ENCODE measurements at regions not wholly inside any gene's neighbourhood (a gene's known extent, or its start where the extent isn't known, plus 50 kb on each side); places are given as distances from the start of the nearest gene placed in this dataset.

DNA sequence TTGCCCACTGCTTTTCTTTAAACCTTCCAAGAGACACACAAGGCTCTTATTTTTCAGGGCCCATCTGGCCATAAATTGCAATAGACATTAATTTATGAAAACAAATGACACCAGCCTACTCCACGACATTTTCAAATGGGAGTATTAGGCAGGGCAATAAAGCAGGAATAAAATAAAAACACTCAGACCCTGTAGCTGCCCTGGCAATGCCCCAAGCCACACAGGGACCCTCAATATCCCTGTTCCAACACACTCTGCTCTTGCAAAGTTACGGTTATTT lies 550.8 kb upstream of the TNP1 start:
- DNase-seq (ENCODE audit: low read depth), result no peak

DNA sequence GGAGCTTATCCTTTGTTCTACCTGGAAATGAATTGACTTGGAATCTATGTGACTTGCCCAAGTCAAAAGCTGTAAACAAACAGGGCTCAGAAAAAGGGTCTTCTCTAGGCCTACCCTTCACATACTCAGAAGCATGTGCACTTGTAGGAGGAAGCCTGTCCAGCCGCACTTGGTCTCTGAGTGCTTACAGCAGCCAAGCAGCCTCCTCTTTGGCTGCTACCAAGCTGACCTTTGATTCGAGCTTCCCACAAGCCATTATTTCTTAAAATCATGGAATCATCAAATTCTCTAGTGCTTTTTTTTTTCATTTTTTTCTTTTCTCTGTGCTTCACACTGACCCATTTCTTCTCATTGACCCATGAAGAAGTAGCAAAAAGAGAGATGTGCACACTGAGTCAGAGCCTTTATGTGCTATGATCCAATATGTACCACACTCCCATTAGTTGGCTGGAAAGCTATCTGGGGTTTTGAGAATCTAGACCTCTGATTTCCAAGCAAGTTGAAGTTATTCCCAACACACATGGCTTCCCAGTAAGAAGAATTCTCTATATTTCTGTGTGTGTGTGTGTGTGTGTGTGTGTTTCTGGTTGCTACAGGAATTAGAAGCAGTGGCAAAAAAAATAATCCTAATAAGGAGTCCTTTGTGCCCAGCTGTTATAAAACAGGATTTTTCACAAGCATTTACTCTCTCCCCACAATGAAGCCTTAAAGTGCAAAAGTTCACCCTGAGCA lies 550.3 kb upstream of the TNP1 start:
- DNase-seq (ENCODE audit: low read depth), result no peak

DNA sequence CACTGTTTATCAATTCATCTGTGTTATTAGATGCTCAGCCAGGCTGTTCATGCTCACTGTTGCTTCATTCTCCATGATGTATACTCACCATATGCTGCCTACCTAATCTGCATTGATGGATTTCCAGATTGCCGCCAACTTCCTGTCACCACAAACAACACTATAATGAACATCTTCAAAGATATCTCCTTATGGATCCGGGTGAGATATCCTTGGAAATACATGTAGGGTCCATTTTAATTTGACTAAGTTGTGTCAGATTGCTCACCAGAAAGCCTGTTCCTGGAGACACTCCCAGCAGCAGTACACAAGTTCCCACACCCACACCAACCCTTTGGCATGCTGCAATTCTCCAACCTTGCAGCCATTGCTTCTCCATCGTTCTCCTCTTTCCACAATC lies 547.5 kb upstream of the TNP1 start:
- DNase-seq (ENCODE audit: low read depth), result no peak

DNA sequence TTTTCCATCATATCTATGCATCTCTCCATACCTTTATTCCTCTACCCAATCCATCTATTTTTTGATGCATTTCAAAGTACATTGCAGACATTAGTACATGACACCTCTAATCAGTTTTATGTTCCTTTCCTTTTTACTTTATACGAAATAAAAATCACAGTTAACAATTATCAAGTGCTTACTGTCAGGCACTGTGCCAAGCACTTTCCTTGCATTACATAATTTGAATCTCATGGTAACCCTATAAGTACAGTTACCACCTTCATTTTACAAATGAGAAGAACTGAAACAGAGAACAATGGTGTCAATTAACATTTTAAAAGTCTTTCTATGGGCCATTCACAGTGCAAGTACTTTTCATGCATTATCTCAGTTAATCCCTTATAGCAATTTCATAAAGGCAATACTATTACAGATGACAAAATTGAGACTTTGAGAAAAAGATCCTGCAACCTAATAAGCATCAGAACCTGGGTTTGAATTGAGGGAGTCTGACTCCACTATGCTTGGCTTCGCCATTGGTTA lies 544.4 kb upstream of the TNP1 start:
- no peak for DNase-seq (ENCODE audit: low read depth)

DNA sequence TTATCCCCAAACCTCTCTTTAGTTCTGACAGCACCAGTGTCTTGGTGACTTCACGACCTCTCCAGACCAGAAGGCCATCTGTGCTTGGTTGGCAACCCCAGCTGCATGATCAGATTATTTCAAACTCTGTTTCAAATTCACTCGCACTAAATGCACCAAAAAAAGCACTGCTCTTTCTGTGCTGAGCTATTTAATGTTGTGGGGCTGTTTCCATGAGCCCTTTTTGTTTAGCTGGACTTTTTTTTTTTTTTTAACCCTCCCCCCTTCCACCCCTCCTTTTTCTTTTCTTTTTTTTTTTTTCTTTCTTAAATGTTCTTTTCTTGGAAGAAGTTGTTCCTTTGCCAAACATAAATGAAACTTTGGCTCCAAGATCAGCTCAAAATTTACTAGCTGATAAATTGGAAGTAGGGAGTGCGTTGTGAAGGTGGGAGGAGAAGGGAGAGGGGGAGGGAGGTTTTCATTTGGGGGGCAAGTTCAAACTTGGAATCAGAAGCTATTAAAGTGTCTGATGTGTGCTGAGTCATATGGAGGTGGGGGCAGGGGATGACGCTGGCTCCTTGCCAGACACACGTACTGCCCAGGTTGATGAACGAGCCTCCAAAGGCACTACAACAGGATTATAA lies 543.0 kb upstream of the TNP1 start:
- no peak for DNase-seq (ENCODE audit: low read depth)

DNA sequence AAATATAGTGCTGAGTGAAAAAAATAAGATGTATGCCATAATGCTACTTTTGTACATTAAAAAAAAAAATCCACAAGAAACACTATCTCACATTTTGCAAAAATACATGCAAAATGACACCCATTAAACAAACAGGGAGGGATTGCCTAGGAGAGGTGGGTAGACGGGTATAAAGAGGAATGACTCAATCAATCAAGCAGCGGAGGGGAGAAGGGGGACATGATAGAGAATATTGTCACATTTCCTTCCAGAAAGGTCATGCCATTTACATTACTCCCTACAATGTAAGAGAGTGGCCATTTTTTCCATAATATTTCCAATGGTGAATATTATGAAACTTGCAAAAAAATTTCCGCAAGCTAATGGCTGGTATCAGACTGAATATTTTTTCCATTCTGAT lies 542.3 kb upstream of the TNP1 start:
- DNase-seq (ENCODE audit: low read depth), result no peak

DNA sequence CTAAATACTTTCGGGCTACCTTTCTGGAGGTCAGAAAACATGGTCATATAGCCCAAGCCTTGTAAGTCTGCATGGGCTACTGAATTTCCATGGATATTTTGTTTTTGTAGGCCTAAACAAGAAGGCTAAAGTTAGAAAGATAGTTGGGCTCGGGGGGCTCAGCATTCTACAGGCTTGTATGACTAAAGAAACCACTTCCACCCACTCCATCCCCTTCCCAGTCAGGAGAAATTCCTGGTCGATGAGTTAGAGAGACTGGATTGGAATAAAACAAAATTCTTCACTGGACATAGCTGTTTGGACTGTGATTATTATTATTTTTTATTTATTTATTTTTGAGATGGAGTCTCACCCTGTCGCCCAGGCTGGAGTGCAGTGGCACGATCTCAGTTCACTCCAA lies 539.4 kb upstream of the TNP1 start:
- no peak for DNase-seq (ENCODE audit: low read depth)

DNA sequence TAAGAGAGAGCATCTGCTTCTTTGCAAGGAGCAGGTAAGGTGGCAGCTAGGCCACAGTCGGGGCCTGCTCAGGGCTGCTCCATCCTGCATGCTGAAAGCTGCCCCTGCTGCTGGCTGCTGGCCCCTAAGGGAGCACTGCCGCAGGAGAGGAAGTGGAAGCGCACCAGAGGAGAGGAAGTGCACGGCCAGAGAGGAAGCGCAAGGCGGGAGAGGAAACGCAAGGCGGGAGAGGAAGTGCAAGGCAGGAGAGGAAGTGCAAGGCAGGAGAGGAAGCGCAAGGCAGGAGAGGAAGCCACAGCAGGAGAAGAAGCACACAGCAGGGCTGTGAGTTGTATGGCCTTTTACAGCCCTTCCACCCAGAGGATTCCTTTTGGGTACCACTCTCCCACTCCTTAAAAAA lies 539.0 kb upstream of the TNP1 start:
- DNase-seq (ENCODE audit: low read depth), result no peak

DNA sequence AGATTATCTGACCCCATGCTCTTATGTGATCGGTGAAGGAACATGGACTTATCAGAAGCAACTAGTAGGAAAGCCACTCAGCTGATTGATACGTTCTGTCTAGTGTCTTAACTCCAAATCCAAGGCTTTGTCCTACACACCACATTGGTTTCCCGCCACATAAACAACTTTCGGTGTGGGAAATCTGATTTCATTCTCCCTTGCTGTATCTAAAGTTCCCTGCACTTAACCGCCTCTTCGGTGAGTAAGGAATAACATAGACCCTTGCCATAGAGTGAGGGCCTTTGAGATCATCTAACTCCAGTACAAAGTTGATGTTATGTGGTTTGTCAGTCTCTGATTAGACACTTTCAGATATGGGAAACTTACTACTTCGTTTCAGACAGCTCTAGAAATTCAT lies 538.2 kb upstream of the TNP1 start:
- DNase-seq (ENCODE audit: low read depth), result no peak

DNA sequence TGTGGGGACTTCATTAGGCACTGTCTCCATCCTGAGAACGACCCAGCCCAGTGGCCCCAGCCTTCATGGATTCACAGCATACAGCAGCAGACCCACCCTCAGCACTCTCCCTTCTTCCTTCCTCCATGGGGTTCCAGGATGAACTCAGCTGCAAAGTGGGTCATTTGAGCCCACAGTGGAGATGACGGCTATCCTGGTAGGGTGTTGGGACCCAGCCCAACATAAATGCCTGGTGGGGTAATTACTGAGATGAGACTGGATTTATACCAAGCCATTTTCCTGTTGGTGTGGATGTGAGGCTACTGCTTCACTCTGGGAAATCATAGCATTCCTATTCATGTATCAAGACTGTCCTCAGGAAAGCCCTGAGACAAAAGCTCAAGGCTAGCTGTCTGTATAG lies 536.7 kb upstream of the TNP1 start:
- DNase-seq (ENCODE audit: low read depth), result no peak

DNA sequence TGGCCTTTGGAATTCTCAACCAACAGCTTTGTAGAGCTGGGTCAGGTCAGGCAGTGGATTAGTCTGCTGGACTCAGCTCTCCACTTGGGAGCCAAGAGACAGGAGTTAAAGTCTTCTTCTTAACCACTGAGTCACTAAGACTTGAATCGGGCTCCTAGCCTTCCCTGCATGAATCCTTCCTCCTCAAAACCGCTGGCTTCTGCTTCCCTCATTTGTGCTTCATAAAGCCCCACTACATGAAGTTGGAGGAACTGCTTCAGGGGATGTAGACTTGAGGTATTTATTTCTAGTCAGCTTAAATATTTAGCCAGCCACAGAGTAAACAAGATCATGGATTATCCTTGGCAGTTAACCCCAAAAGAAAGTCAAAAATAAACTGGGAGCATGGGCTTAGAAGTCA lies 536.3 kb upstream of the TNP1 start:
- no peak for DNase-seq (ENCODE audit: low read depth)

DNA sequence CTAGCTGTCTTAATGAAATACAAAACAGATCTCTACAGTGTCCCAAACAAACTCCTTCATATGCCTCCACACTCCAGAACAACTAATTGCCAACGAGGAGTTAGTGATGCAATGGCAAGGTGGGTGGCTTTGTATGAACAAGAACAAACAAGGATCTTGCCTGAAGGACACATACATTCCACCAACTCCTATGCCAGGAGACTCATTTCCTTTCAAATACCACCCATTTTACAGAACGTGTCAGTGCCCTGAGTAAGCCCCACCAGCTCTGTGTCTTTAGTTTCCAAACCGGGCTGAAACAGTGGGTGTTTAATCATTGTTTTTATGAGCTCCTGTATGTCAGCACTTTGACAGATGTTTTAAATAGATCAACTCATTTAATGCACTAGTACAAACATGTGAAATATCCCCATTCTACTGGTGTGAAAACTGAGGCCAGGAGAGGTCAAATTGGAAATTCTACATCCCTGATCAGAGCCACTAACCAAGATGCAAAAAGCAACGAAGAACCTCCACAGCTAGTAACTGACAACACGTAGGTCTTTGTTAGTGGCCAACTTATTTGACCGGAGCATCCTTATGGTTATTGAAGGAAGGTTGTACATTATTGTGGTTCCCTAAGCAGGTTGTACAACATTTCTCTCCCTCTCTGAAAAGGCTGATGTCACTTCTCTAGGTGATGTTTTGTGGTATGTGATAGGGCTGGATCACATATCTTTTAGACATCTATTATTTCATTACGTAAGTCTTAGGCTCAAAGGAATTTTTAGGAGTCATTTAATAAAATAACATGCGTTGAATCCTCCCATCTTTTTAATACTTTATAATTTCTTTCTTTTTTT lies 534.9 kb upstream of the TNP1 start:
- no peak for DNase-seq (ENCODE audit: low read depth)

DNA sequence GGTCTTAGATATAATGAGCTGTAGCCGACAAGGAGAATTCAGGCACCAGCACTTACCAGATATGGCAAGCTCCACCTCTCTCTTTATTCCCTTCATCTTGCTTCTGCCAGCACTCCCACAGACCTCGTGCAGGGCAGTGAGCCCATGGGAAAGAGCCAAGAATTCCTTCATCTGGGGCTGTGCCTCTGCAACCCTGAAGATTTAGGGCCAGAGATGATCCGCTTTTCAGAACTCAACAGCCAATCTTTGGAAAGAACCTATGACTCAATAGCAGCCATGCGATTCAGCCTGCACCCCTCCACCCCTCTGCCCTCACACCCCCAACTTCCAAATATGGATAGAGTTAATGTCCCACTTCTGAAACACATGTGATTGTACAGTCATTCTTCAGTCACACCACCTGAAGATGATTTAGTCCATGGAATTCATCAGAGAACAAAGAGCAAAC lies 533.7 kb upstream of the TNP1 start:
- DNase-seq (ENCODE audit: low read depth), result no peak

DNA sequence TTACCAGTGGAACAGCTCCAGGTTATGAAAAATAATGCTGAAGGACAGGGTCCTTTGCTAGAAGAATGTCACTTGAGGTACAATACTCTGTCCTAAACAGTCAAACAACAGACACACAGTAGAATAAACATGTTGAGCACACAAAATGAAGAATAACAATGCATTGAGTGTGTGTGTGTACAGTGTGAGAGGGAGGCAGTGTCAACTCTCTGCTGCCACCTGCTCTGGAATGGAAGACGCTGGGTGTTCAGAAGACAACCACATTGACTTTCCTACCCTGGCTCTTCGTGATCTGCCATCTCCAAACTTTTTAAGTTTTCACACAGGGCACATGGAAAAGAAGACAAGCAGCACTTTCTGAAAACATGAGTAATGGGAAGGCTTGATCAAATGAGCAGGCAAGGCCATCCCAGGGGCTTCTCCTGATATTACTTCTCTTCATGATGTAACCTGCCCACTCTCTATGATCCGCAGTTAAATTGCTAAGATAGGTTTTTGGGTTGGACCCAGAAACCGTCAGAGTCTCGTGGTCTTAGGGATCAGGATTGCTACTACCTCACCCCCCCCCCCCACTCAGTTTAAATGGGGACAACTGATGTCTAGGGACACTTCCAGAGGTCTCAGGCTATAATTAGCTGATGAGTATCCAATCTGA lies 533.2 kb upstream of the TNP1 start:
- no peak for DNase-seq (ENCODE audit: low read depth)

DNA sequence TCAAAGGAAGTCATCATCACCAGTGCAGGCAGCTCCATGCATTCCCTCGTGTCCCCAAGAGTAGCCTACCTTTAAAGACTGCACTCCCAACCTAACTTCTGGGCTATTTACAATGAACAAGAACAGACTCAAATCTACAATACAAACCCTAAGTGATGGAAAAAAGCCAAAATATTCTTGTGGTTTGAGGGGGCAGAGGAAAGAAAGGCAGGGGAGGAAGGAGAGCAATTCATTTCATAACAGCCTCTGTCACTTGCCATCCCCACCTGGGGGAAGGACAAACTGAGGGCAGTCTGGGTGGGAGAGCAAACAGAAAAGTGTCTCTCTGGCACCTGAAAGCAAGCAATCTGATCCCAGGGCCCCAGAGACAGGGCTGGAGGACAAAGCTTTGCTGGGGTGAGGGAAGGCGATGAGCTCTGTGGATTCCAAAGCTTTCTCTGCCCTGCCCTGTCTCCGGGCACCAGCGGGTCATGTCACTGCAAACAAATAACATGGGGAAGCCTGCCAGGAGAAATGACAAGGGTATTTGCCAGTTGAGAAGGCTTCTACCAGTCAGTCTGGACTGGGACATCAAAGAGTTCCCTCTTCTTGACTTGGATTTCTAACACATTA lies 528.0 kb upstream of the TNP1 start:
- no peak for DNase-seq (ENCODE audit: low read depth)

DNA sequence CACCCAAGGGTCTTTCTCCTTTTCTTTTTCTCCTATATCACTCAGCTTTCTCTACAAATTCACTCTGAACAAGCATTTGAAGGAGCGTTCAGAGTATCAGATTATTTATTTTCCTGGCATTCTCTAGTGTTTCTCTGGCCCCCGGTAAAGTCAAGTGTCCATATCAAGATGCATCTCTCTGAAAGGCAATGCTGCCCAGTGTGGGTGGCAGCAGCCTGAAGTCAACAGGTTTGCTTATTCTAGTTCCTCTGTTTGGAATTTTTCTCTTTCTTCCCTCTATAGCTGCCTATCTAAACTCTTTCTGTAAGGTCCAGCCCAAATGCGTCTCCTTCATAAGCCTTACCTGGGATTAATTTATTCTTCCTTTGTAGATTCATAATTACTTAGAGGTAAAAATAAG lies 526.2 kb upstream of the TNP1 start:
- DNase-seq (ENCODE audit: low read depth), result no peak

DNA sequence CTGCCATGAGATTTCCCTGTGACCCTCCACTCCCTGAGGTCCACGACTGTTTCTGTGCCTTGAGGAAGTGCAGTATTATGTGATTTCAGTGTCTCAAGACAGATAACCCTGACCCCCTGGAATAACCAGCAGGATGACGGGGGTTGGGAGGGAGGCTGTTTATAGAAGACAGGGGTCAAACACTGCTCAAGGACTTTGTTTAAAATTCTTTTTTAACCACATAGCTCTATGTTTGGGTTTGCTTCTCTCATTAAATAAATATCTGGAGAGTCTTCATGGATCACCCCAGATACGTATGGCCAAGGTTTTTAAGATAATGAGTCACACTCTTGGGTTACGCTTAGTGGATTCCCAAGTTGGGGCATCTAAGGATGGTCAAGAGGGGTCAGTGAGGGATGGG lies 523.8 kb upstream of the TNP1 start:
- DNase-seq (ENCODE audit: low read depth), result no peak

DNA sequence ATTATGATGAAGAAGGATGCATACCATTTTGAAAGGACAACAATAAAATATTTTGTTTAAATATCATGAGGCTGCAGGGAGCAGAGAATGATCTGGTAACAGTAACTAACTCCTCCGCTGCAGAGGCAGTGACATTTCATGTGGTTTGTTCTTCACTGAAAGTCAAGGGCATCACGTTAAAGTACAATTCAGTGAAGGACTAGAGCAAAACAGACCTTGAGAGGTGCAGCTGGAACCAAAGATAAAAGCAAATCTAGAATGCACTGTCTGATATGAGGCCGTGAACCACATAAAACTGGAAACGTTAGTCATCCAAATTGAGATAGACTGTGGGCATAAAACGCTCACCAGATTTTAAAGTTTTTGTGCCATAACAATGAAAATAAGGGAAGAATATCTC lies 522.9 kb upstream of the TNP1 start:
- no peak for DNase-seq (ENCODE audit: low read depth)

DNA sequence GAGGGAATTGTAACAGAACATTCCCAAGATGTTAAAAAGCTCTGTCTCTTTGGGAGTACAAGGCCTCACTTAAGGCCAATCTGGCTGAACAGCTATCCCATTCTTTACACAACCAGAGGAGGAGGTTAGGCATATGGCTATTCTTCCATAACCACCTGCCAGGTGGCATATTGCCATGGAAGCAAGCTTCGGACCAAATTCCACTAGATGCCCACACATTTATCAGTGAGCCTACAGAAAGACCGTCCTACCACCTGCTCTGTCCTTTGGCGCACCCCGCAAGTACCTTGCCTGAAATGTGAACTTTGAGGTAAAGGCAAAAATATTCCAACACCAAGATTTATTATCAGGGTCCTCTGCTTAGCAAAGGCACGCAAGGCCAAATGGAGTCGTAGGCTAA lies 519.9 kb upstream of the TNP1 start:
- DNase-seq (ENCODE audit: low read depth), result no peak

DNA sequence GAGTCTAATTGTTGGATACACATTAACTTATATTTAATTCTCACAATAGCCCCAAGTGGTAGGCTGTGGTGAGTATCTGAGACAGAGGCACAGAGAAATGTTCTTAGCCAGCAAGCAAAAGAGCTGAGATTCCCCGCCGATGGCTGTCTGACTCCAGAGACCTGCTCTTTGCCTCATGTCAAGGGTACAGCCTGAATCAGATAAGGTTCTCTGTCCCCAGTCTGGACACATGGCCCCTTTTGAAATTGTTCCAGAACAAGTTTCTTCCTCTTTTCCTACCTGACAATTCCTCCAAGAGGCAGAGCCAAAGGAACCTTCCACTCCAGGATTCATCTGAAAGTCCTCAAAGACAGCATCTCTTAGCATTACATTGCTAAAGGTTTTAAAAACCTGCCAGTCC lies 512.9 kb upstream of the TNP1 start:
- no peak for DNase-seq (ENCODE audit: low read depth)

DNA sequence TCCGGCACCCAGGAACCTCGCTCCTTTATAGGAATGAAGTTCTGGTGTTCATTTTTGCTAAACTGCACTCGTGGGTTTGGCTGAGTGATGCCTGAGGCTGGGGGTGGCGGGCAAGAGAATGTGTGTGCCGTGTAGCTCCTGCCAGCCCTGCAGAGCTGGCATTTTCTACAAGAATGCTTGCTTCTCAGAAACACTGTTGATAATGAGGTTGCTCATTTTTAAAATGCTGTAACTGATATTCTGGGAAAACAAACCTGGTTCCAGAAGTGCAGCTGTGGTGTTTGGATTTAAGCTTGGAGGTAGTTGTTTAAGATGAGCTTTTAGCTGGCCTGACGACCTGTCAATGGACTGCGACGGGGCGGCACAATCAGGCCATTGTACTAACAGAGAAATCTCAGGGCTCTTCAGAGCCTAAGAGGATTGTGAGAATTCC lies 511.9 kb upstream of the TNP1 start:
- DNase-seq (ENCODE audit: low read depth), result no peak

DNA sequence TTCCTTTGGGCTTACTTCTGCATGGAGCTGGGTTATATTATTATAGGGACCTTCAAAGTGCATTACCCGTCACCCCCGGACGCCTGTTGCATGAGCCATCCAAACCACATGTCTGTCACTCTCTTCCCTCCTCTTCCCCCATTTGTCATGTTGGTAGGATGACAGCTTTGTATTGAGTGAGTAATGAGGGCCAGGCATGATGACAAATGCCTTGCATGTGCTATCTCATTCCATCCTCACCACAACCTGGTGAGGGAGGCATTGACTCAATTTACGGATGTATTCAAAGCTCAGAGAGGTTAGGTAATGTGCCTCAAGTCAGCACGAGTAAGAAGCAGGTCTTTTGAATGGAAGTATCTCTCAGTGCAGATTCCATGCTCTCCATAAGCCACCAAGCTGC lies 510.5 kb upstream of the TNP1 start:
- DNase-seq (ENCODE audit: low read depth), result no peak

Measured in stimulated activated CD8-positive, alpha-beta memory T cell treated with anti-CD3 and anti-CD28 coated beads, Interleukin-4, amount 100 ng/mL, for 24 hours (primary cell).